HG02885 (cell line): ENCODE measurements at regions not wholly inside any gene's neighbourhood (a gene's known extent, or its start where the extent isn't known, plus 50 kb on each side); places are given as distances from the start of the nearest gene placed in this dataset.

ENCODE experiments used
- ATAC-seq: cut with Tn5 transposase; IDR thresholded peaks from one replicate; pipeline ENCODE4 v1.9.1; 2021; ENCODE audit warnings: mild to moderate bottlenecking; ENCODE audit not compliant: unreplicated experiment, poor library complexity

DNA sequence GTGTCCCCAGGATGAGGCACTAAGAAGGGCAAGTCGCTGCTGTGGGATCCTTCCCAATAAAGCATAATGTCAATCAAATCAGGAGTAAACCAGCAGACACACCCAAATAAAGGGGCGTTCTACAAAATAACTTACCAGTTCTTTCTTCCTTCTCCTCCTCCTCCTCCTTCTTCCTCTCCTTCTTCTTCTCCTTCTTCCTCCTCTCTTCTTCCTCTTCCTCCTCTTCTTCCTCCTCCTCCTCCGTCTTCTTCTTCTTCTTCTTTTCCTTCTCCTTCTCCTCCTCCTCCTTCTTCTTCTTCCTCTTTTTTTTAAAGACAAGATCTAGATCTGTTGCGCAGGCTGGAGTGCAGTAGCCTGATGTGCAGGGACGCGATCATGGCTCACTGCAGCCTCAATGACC is 225.8 kb downstream of the UQCRFS1 start:
- no peak for ATAC-seq

GRCh38 chr19:28985201-28985600 is 227.8 kb downstream of the UQCRFS1 start:
- ATAC-seq = no peak

GRCh38 chr19:28984315-28984714 is 228.6 kb downstream of the UQCRFS1 start:
- no peak for ATAC-seq

GRCh38 chr19:28983430-28983829 is 229.5 kb downstream of the UQCRFS1 start:
- no peak for ATAC-seq

DNA sequence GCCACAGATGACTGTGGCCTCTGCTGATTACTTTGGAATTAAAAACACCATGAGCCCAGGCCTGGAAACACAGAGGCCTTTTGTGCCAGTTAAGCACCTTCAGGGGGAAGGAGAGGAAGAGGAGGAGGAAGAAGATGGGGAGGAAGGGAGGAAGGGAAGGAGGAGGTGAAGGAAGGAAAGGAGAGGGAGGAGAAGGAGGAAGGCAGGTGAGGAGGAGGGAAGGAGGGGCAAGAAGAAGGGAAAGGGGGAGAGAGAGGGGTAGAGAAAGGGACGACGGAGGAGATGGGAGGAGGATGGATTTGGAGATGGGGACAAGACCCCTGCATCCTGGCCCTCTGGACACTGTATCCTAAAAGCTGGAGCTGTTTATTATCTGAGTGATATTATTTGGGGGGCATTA is 231.0 kb downstream of the UQCRFS1 start:
- no peak for ATAC-seq

DNA sequence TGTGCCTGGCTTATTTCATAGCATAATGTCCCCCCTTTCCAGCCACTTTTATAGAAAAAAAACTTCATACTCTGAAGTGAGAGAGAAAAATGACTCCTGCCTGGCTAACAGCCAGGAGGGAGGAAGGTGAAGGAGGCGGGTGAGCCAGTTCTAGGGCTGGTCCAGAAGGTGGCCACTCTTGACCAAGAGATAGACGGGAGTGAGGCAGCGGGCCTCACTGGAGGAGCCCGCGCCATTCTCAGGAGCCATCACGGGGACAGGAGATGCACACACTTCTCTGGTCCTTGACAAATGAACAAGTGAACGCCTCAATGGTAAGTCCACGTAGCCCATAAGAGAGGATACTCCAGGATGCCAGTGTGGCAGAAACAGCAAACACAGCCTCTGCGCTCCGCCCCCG is 231.4 kb downstream of the UQCRFS1 start:
- no peak for ATAC-seq

DNA sequence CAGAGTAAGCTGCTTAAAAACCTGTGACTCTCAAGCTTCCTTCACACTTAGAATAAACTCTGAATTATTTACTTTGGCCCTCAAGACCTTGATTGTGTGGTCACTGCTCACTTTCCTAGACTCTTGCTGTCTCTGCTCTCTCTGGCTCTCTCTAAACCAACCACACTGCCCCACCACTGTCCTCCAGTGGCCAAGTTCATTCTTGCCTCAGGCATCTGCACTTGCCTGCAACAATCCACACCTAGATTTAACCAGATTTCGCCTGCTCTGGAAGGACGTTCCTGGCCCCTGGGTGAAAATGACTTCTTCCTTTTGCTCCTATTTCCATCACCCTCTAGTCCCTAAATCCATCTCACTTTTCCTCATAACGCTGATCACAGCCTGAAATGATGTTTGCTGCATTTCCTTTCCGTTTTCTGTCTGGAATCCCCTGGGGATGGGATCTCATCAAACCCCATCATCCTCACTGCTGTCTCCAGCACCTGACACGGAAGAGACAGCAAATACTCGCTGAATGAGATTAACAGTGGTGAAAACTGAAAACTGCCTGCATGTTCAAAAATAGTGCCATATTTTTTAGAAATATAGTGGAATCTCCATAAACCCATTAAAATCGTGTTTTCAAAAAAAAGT is 232.6 kb downstream of the UQCRFS1 start:
- ATAC-seq = no peak

DNA sequence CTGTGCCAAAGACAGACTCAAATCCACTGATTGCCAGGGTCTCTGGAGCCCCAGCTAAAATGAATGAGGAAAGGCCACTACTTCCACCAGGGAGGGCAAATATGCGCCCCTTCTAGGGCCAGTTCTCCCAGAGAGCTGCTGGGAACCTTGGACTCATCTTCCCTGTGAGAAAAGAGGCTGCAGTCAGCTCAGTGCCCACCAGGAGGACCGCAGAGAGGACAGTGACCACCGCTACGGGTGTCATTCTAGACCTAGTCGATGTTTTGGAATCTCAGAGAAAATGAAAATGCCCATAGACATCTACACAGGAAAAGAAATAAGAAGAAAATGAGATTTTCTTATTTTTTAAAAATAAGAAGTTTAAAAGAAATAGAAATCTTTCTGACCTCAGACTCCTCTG is 235.1 kb downstream of the UQCRFS1 start:
- no peak for ATAC-seq

DNA sequence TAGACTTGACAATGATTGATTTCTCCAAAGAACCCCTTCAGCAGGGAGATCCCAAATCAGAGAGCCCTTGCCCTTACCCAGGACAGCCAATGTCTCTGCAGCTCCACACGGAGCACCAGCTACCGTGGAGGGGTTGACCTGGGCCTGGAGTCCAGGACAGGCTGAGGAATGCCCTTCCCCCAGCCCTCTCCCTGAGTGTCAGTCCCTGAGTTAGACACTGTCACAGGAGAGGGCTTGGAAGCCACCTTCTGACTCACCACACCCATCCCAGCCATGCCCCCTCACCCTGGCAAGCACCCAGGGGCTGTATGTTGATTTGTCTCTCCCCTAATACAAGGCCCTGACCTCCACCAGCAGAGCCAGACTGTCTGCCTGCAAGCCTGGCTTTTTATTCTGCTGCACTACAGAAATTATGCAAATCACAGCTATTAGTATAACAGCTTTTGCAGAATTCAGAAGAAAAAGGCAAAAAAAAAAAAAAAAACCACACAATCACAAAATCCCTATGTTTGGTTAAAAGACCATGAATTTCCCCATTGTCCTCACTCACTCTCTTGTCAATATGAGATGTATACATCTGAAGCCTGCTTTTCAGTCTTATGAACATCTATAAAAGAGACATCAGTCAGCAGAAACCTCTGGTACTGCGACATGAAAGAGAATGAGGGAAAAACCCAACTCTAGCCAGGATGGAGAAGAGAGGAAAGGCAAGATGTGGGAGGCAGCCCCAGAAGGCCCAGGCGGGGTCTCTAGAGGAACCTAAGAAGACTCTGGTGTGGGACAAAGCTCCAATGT is 240.7 kb downstream of the UQCRFS1 start:
- no peak for ATAC-seq

- ATAC-seq = no peak
These were observed 241.4 kb downstream of the UQCRFS1 start for GRCh38 chr19:28971513-28971912.

GRCh38 chr19:28971049-28971448 is 241.9 kb downstream of the UQCRFS1 start:
- ATAC-seq = no peak

DNA sequence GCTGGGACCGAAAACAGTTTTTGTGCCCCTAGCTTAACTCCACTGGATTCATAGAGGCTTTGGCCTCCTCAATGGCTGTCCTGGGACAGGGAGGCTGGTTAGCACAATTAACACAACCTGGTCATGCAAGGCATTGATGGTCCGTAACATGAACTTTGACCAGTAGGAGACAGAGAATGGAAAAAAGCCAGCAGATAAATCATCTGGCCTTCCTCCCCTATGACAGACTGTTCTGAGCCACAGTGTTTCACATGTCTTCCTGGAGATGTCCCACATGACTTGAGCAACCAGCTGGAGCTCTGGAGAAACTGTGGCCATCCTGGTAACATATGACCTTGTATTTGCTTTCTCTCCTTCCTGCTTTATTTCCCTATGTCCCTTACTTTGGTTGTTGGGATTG is 244.2 kb downstream of the UQCRFS1 start:
- no peak for ATAC-seq

DNA sequence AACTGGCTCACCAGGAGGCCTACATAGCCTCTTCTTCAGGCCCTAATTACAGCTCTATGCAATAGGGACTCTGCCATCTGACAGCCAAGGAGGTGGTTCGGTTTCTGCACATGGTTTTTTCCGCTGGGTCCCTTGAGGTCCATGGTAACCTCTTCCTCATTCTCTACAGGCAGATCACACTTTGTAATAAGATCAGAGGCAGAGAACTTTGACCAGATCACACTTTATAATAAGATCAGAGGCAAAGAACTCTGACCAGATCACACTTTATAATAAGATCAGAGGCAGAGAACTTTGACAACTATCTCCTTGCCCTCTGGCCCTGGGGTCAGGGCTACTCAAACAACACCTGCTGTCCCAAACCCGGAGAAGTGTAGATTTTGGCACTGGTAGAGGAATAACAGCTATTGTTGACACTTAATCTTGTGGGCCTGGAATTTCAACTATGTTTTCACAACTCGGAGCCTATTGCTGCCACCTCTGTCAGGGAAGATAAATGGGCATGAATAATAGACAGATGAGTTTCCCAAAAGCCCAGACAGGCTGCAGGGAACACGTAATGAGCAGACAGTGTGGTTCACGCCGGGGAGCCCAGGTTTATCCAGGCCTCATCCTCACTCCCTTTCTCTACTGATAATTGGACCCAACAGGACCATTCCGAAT is 246.1 kb downstream of the UQCRFS1 start:
- no peak for ATAC-seq

DNA sequence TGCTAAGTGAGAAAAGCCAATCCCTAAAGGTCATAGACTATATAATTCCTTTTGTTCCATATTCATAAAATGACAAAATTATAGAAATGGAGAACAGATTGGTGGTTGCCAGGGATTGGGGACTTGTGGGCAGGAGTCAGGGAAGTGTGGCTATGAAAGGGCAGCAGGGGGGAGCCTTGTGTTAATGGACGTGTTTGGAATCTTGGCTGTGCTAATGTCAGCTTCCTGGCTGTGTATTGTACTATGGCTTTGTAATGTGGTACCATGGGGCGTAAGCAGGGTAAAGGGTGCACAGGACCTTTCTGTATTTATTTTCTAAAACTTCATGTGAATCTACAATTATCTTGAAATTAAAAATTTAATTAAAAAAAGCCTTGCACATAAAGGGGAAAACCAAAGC is 248.5 kb downstream of the UQCRFS1 start:
- ATAC-seq = no peak

DNA sequence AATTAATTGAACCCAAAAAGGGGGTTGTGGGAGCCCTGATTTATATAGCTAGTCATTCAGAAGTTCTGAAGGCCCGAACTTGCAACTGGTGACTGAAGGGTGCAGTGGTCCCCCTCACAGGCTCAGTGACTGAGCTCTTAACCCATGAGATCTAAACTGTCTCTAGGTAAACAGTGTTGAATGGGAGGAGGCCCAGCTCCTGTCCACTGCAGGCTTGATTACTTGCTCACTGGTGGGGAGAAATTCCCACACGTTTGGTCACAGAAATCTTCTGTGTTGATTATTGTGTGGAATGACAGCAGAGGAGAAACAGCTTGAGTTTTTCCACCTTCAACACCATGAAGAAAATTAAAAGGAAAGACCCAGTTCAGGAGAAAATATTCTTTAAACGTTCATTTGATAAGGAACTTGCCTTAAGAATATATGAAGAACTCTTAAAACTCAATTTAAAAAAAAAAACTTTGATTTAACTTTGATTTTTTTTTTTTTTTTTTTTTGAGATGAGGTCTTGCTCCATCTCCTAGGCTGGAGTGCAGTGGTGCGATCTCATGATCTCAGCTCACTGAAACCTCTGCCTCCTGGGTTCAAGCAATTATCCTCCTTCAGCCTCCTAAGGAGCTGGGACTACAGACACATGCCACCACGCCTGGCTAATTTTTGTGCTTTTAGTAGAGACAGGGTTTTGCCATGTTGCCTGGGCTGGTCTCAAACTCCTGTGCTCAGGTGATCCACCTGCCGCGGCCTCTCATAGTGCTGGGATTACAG is 249.3 kb downstream of the UQCRFS1 start:
- no peak for ATAC-seq

- ATAC-seq = no peak
These were observed 251.0 kb downstream of the UQCRFS1 start for GRCh38 chr19:28961772-28962500.

- ATAC-seq = no peak
These were observed 251.8 kb downstream of the UQCRFS1 start for GRCh38 chr19:28960986-28961705.

- no peak for ATAC-seq
These were observed 252.4 kb downstream of the UQCRFS1 start for GRCh38 chr19:28960586-28960985.

DNA sequence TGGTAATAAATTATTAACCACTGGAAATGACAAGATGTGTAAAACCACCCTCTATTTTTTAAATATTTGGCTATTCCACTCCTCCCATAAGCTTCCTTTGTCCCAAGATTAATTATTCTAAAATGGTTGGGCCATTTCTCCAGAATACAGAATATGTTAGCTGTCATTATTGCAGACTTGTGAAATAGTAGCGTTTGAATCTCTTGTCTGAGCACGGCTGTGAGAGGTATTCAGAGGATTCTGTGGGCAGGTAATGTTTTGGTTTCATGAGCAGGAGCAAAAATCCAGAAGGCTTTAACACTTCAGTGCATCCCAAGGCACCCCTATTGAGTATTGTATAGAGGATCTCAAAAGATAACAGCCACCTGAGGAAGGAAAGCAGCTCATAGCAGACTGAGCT is 256.0 kb downstream of the UQCRFS1 start:
- no peak for ATAC-seq

DNA sequence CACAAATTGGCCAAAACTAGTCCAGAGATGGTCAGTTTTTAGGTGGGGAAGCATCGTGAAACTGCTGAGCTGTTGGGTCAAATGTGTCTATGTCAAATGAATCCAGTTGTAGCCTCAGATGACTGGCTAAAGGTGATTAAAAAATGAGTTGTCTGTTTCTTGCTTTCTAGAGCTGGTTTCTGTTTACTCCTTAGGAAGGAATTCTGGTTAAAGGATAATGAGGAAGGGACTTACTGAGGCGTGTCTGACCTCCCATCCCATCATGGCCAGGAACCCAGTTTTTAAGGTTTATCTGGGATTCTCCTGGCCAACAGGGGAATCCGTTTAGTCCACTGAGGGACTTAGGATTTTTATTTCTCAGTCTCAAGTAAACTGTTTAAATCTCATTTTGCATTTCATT is 256.5 kb downstream of the UQCRFS1 start:
- no peak for ATAC-seq
